Activated CD4-positive, alpha-beta T cell treated with anti-CD3 and anti-CD28 coated beads, Interleukin-10, Interleukin-2, amounts not matched to agents 100 ng/mL and 50 ng/mL, durations not matched to agents 16 hours and 8 hours (primary cell): ENCODE measurements at regions not wholly inside any gene's neighbourhood (a gene's known extent, or its start where the extent isn't known, plus 50 kb on each side); places are given as distances from the start of the nearest gene placed in this dataset.

Source experiments
- DNase-seq: peaks from one replicate; pipeline ENCODE4 v3.0.0-alpha.2; 2020

DNA sequence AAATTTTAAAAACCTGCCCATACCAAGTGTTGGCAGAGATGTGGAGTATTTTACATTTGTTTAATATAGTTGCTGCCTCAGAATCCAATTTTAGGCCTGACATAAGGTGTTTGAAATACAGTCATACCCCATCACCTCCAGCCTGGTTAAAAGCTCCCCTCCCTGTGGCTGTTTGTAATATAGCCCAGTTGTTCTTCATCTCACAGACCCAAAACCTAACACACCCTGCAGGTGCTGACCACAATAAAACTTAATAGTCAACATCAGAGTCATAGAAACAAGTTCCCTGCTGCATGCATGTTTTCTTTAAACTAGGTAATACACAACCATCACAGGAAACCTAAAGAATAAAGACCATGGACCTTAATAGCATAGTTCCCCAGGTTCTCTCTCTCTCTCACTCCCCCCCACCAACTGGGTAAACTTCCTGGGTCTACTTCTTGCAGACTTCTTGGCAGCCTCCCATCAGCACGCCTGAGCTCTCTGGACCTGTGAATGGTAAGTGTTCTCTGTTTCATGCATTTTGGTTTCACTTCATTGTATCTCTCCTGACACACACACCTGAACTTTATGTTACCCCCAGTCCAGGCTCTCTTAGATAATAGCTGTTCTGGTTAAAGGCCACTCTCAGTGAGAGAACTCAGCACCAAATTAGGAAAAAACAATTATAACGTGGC lies 1369.9 kb downstream of the EFNB2 start:
- no peak for DNase-seq

DNA sequence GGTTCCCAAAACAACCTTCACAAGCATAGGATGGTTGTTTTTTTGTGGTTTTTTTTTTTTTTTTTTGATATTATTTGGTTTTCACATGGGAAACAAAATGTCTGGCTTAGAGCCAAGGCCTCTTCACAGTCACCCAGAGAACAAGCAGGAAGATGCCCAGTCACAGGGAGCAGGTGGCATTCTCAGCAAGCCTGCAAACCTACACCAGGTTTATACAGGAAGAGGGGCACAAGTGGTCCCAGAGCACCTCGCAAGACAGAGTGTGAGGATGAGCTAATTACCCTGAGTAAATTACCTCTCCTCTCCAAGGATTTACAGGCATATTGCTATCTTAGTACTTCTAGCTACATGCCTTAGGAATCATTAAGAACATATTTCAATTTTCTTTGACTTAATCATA lies 1375.6 kb downstream of the EFNB2 start:
- no peak for DNase-seq

DNA sequence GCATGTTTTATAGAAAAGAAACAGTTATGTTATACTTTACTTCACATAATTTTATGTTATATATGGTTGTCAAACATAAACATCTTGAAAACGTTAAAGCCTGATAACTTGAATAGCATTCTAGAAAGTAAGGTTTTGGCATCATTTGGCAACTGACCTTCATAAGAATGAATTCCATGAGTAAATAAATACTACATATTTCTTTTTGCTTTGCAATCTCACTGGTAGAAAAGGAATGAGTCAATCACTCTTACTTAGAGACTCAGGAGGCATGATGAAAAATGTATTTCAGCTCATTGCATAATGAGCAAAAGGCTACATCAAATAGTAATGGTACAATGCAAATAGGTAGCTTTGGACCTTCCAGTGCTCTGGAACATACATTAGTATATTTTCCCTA lies 1381.9 kb downstream of the EFNB2 start:
- DNase-seq = no peak

DNA sequence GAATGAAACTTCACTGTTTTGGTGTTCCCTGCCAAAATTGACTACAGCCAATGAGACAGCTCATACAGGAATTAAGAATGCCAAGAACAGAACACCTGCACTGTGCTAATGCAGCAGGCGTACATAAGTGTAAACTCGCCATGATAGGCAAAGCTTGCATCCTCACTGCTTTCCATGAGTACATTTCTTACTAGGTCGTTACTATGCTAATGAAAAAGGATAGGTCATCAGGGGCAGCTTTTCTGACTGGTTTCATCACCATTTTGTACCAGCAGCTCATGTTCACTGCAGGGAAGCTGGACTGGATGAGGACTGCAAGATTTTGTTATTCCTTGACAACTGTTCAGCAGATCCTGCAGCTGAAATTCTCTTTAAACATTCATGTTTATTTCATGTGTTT lies 1383.8 kb downstream of the EFNB2 start:
- DNase-seq = no peak

DNA sequence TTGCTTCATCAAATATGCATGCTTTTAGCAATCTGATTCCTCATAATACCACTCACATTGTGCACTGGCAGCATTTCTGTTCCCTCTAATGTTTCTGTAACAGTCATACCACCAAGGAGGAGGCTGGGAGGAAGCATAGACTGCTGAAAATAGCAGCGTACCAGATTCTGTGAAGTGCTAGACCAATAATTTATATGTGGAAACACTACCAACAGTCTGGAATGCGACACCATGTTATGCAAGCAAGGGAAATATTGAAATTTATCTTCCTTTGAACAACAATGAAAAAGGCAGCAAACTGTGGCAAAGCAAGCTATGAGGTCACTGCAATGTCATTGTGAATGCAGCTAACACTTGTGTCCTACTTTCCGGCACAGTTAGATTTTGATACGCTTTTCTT lies 1388.0 kb downstream of the EFNB2 start:
- DNase-seq = no peak

DNA sequence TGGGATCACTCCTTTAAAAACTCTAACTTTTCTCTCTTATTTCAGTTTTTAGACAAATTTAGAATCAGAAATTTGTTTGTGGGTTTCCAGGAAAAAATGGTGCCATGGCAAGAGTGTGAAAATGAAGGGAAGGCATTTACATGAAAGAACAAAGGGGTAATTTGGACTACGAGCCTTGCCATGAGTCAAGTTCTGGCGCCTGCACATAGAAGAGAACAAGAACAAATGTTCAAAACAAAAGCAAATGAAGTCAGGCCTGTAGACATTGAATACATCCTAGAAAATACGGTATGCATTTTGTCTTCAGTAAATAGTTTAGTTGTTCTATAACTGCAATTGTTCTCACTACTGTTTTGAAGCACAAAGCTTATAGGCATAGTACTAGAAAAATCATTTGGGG lies 1390.5 kb downstream of the EFNB2 start:
- DNase-seq = no peak

DNA sequence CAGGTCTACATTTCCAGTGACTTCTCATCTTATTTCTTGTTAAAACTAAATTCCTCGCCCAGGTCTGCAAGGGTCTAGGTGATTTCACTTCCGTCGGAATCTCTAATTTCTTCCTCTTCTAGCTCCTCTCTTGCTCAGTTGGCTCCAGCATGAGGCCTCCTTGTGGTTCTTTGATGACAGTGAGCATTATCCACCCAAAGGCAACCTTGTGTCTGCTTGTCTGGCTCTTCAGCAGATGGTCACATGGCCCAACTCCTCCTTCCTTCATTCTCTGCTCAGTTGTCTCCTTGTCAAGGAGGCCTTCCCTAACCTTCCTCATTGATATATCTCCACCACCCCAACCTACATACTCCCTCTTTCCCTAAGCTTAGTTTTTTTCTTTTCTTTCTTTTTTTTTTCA lies 1391.4 kb downstream of the EFNB2 start:
- no peak for DNase-seq

DNA sequence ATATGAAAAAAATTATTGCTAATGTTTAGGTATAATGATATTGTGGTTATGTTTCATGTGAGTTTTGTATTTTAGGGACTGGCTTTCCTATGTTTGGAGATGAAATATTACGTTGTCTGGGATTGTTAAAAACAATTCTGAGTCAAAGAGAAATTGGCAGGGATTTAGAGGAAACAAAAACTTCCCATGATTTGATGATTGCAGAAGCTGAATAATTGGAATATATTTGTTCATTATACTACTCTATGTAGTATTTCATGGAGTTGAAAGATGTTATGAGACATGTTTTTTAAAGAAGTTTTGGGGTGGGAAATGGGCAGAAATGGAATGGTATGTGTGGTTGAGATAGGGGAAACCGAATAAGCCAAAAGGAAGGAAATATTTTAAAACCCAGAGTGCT lies 1392.9 kb downstream of the EFNB2 start:
- no peak for DNase-seq

DNA sequence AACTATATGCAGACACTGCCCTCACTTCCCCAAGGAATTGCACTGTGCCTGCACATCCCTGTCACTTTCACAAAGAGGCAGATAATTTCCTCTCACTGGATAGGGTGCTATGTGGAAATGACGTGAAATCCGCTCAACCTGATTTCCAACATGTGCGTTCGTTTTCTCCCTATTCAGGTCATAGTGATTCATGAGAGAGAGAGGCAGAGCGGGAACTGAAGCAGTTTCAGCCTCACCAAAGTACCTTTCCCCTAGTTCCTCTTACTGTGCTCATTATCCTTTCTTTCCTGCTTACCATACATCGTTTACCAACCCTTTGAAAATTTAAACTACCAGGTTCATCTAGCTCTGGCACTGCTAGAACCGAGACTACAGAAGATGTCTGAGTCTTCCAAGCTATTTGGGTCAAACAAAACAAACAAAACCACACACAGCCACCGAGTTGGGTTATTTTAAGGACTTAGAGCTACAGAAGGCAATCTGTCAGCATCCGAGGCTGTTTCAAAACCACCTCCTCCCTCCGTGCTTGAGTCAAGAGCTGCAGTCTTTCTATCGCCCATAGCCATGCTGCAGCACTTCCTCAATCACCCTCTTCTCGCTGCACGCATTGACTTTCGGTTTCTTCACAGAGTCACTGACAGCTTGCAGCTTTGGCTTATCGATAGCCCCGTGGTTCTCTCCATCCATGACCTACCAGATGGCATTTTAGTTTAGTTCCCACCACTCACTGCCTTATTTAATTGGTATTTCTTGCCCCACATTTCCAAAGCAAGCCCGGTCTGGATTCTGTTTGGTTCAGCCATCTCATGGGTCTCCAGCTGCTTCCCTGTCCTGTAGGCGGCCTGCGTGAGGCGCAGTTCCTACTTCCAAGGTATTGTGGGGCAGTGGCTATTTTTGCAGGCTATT lies 1395.8 kb downstream of the EFNB2 start:
- DNase-seq = peak; percentile 76

DNA sequence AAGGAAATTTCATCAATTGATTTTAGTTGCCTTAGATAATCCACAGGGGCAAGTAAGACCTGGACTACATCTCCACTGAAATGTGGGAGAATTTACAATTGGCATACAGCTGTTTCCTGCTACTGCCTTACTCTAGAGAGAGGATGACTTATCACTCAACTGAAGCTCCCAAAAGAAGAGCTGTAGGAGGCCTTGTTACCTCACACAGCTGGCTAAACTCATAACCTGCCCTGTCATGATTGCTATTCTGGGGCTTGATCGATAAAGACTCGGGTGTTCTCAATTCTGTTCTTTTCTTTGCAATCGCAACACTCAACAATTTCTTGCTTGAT lies 1396.4 kb downstream of the EFNB2 start:
- DNase-seq = no peak

DNA sequence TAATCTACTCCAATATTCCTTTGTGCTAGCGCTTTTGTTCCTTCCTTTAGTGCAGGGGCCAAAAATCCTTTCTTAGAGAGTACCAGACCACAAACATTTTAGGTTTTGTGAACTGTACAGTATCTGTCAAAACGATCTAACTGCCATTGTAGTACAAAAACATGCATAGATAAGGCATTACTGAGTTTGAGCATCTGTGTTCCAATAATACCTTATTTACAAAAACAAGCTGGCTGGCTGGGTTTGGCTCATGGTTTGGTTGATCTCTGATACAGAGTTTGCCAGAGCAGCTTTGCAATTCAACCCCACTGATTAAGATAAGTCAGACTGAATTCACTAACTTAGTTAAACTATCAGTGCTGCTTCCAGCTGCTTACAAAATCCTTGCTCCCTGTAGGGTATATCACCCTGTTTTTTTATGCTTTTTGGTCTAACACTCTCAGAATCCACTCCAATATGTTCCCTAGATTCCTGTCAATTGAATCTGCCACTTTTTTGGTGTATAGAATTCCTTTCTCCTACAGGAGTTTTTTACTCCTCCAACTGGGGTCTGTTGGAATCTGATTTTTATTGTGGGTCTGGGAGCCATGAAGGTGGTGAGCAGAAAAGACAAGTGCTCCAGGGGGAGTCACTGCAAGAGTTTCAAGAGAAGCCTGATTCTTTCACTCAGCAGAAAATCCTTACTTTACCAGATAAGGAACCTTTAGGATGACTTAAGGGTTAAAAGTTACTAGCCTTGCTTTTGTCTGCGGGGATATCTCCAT lies 1399.4 kb downstream of the EFNB2 start:
- no peak for DNase-seq

DNA sequence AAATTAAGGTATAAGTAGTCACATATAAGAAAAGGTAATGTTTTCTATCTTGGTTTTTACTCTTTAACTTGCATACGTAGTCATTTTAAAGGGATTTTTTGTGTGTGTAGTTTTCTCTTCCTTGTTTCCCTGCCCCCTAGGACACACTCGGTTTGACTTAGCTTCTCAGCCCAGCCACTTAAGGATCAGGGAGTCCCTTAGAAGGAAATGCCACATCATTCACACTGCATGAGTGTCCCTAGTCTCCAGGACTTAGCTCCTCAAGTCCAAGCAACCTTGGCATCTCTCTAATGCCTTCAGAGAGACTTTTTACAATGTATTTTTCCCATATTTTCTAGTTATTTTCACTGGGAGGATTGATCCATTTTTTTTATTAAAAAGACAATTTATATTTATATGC lies 1407.7 kb downstream of the EFNB2 start:
- no peak for DNase-seq

DNA sequence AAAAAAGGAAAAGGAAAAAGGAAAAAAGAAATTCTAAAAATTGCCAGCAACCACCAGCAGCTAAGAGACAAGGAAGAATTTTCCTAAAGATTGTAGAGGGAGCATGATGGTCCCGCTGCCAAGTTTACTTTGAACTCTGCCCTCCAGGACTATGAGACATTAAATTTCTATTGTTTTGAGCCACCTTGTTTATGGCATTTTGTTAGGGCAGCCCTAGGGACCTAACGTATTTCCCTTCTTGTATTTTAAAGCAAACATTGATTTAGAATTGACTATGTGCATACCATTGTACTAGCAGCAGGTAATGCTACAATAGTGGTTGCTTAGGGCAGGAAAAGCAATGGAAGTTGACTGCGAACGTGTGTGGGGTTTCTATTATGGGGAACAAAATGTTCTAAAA lies 1414.2 kb downstream of the EFNB2 start:
- DNase-seq = no peak

DNA sequence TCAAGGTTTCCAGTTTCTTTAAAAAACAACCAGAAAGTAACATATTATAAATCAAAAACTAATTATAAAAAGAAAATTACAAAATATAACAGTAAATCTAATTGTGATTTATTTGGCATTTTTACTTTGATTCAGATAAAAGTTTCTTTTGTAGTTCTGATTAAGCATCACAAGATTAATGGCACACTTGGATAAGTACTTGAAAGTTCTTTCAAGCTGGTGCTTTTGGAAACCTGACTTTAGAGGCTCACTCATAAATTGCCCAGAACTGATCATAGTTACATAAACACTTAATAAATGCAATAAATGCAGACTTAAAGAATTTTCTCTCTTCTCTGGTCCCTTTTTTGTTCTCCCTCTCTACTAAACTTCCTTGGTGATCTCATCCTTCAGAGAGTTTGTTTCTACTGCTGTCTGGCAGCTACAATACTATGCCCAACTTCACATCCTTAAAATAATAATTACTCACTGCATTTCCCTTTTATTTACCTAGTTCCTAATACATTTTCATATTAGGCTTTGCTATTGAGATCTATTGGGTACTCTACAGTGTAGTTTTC lies 1417.0 kb downstream of the EFNB2 start:
- no peak for DNase-seq

DNA sequence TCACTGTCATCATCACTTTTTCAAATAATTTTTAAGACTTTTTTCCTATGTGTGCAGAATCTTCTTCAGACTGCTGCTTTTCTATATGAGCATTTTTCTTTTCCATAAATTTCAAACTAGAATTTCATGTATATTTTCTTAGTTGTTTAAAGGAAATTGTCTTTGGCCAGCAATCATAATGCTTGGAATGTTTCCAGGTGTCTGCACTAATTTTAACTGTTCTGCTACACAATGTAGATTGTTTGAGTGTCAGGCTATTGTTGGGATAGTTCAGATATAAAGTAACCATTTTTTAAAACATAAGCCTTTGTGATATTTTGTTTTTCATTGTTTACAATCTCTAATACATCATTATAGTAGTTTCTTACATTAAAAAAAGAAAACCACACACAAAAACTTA lies 1418.5 kb downstream of the EFNB2 start:
- no peak for DNase-seq

DNA sequence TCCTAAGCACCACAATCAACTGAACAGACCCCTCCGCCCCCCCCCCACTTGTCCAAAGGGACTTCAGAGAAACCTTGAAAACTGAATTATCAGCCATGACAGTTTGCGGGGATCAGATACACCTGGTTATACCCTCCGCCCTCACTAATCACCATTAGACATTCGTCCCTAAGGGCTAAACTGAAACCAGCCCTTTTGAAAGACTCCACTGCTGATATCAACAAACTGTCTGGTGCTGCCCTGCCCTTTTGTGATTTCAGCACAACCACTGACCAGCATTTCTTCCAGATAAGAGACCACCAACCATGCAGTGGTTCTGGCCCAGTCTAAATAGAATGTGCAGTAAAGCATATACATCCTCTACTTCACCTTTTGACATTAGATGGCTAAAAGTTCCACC lies 1422.9 kb downstream of the EFNB2 start:
- DNase-seq = no peak

DNA sequence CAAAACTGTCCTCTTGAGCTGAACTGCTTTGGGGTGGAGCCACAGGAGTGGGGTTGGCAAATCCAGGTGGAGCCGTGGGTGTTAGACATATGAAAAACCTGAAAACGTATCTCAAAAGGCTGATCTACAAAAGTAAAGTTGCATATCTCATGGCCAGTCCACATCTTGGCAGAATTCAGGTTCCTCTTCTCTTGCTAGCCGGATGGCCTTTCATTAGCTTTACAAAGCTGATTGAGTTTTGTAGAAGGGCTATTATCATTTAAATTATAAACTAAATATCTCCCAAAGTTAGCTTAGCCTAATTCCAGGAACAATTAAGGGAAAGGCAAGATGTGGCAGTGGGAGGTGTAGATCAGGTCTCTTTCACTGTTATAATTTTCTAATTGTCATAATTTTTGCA lies 1427.7 kb downstream of the EFNB2 start:
- DNase-seq = no peak

DNA sequence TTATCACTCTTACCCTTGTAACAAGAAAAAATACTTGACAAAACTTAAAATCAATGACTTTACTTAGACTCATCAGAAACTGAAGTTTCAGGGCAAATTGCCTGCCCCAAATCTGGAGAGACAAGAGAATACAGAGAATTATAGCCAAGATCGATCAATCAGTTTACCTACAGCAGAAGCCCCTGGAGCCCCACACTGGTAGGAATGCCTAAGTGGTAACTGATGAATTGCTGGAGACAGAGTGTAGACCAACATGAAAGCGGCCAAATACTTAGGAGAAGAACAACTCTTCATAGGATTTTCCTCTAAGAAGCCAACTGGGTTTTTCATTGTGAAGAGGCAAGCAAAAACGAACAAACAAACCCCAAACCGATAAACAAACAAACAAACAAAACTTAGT lies 1430.0 kb downstream of the EFNB2 start:
- DNase-seq = no peak

DNA sequence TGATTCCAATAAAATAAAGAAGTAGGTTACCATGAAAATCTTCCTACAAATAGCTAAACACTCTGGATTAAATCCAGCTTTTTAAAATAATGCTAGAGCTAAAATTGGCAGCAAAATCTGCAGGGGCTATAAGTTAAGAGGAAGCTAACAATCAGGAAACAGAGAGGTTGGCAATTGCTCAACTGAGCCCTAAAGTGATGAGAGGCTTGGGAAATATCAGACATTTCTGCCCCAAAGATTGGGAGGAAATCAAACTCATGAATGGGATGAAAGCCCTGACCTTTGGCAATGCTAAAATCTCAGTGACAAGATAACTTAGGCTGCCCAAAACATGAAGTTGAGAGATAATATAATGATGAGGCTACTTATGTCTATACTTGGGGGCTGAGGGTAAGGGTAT lies 1437.9 kb downstream of the EFNB2 start:
- no peak for DNase-seq

DNA sequence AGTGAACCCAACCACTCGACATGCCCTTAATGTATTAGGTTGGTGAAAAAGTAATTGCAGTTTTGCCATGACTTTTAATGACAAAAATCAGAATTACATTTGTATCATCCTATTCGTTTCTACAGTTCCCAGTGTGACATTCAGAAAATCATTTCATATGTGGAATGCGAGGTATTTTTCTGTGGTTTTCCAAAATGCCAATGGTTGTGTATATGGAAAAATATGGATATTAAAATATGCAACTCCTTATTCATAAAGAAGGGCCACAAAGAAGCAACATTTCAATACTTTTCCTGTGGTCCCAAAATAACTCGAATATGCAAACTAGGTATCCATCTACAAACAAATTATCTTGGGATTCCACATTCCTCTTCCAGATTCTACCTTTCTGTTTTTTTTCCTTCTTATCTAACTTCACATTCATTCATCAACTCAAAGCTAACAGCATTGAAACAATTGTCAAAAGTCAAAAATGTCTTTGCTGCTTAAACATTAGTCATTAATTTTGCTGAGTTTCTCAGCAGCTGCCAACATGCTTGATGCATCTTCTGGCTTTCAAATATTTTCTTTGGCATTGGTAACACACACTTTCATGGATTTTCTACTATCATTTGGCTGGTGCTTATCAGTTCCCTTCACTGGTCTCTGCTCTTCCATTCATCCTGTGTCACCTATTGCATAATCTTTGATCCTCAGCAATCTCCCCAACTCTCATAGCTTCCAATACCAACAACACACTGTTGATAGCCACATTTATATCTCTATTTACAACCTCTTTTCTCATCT lies 1445.4 kb downstream of the EFNB2 start:
- no peak for DNase-seq

DNA sequence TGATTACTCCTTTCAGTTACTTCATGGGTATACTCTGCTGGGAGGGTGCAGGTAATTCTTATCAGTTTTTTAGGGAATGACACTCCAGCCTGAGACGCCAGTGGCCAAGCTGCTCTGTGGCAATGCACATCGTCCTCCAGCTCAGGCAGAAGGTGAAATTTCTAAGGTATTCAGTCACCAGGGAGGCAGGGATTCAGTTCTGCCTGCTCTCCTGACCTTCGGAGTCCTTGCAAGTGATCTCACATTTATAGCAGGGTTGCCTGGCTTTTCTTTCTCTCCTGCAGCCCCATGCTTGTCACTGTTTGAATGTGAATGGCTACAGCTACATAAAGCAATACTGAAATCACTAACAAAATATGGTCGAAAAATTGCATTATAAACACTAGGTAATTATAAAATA lies 1447.5 kb downstream of the EFNB2 start:
- no peak for DNase-seq

DNA sequence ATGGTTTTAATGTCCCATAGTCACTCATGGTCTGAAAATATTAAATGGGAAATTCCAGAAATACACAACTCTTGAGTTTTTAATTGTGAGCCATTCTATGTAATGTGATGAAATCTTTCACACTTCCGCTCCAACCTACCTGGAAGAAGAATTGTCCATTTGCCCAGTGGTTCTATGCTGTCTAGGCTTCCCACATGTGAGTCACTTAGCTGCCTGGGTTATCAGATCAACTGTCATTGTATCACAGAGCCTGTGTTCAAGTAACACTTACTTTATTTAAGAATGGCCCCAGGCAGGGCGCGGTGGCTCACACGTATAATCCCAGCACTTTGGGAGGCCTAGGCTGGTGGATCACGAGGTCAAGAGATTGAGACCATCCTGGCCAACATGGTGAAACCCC lies 1450.5 kb downstream of the EFNB2 start:
- DNase-seq = no peak

DNA sequence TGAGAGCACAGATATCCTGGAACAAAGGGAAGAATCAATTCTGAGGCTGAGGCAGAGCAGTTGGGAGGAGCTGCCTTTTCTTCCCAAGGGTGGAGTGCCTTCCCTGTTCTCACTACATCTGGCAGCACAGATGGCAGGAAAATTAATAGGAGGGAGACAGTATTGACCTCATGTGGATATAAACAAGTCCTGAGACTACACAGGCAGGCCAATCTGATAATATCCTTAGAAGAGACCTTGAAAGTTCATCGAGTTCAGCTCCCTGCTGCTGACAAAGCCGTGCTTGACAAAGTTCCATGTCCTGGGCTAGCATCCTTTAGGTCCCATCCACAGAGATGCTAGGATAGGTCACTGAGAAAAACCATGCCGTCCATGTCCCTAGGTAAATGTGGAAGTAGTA lies 1451.5 kb downstream of the EFNB2 start:
- no peak for DNase-seq
